ENCODE measurements at regions not wholly inside any gene's neighbourhood (a gene's known extent, or its start where the extent isn't known, plus 50 kb on each side); places are given as distances from the start of the nearest gene placed in this dataset.

DNA sequence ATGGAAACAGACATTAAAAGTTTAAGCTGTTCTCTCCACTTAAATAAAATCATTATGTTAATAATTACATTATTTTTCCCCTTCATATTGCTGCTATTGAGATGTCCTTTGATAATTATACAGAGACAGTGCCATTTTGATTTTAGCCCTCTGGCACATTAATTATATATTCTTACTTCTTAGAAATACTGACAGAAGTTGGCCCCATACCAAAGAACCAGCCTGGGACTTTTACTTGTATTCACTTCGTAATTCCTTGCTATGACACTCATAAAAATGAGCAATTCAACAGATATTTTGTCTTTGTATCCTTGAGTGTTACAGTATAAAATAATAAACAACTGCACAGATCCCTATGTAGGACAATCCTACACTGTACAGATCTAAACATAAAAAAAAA, 743.7 kb downstream of the TBC1D32 start:
- TF ChIP-seq, protein P1, sequence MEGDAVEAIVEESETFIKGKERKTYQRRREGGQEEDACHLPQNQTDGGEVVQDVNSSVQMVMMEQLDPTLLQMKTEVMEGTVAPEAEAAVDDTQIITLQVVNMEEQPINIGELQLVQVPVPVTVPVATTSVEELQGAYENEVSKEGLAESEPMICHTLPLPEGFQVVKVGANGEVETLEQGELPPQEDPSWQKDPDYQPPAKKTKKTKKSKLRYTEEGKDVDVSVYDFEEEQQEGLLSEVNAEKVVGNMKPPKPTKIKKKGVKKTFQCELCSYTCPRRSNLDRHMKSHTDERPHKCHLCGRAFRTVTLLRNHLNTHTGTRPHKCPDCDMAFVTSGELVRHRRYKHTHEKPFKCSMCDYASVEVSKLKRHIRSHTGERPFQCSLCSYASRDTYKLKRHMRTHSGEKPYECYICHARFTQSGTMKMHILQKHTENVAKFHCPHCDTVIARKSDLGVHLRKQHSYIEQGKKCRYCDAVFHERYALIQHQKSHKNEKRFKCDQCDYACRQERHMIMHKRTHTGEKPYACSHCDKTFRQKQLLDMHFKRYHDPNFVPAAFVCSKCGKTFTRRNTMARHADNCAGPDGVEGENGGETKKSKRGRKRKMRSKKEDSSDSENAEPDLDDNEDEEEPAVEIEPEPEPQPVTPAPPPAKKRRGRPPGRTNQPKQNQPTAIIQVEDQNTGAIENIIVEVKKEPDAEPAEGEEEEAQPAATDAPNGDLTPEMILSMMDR (IDR thresholded peaks at IDR 0.05; ENCODE audit: insufficient read depth, low read length, severe bottlenecking) = no peak
- H3K36me3 ChIP-seq (ENCODE audit: control insufficient read depth, insufficient read depth, low read length) = no peaks in the 10 kb centered on the region
- H3K27me3 ChIP-seq (ENCODE audit: control insufficient read depth, insufficient read depth, low read length) = no peaks in the 10 kb centered on the region
- FAIRE-seq (no peak), DNase-seq (ENCODE audit: low read depth) (no peak)
- H3K4me3 ChIP-seq (ENCODE audit: low read depth, low read length) = no peak overlapping the region

- no peaks in the 10 kb centered on the region for H3K36me3 ChIP-seq (ENCODE audit: control insufficient read depth, insufficient read depth, low read length)
- DNase-seq (ENCODE audit: low read depth) = no peak
- no peak for FAIRE-seq
- H3K4me3 ChIP-seq (ENCODE audit: low read depth, low read length) = no peak overlapping the region
- TF ChIP-seq, protein P1 (IDR thresholded peaks at IDR 0.05; ENCODE audit: insufficient read depth, low read length, severe bottlenecking) = no peak
- no peaks in the 10 kb centered on the region for H3K27me3 ChIP-seq (ENCODE audit: control insufficient read depth, insufficient read depth, low read length)
These were observed 745.9 kb downstream of the TBC1D32 start for GRCh38 chr6:120588424-120588823.

- TF ChIP-seq, protein P1 (IDR thresholded peaks at IDR 0.05; ENCODE audit: insufficient read depth, low read length, severe bottlenecking) = no peak
- H3K27me3 ChIP-seq (ENCODE audit: control insufficient read depth, insufficient read depth, low read length) = no peaks in the 10 kb centered on the region
- no peak overlapping the region for H3K4me3 ChIP-seq (ENCODE audit: low read depth, low read length)
- H3K36me3 ChIP-seq (ENCODE audit: control insufficient read depth, insufficient read depth, low read length) = no peaks in the 10 kb centered on the region
- FAIRE-seq = no peak
- DNase-seq (ENCODE audit: low read depth) = no peak
These were observed 746.9 kb downstream of the TBC1D32 start for GRCh38 chr6:120587381-120587780.

- FAIRE-seq (no peak), DNase-seq (ENCODE audit: low read depth) (no peak)
- TF ChIP-seq, protein P1 (IDR thresholded peaks at IDR 0.05; ENCODE audit: insufficient read depth, low read length, severe bottlenecking) = no peak
- H3K4me3 ChIP-seq (ENCODE audit: low read depth, low read length) = no peak overlapping the region
- no peaks in the 10 kb centered on the region for H3K27me3 ChIP-seq (ENCODE audit: control insufficient read depth, insufficient read depth, low read length)
- no peaks in the 10 kb centered on the region for H3K36me3 ChIP-seq (ENCODE audit: control insufficient read depth, insufficient read depth, low read length)
These were observed 750.0 kb downstream of the TBC1D32 start for GRCh38 chr6:120584111-120584760.

- no peak overlapping the region for H3K4me3 ChIP-seq (ENCODE audit: low read depth, low read length)
- DNase-seq (ENCODE audit: low read depth) (no peak), FAIRE-seq (no peak)
- no peaks in the 10 kb centered on the region for H3K36me3 ChIP-seq (ENCODE audit: control insufficient read depth, insufficient read depth, low read length)
- TF ChIP-seq, protein P1 (IDR thresholded peaks at IDR 0.05; ENCODE audit: insufficient read depth, low read length, severe bottlenecking) = no peak
- H3K27me3 ChIP-seq (ENCODE audit: control insufficient read depth, insufficient read depth, low read length) = no peaks in the 10 kb centered on the region
These were observed 758.2 kb downstream of the TBC1D32 start for GRCh38 chr6:120576061-120576460.

GRCh38 chr6:120569714-120570113, 764.6 kb downstream of the TBC1D32 start:
- DNase-seq (ENCODE audit: low read depth) = peak; percentile 24
- FAIRE-seq = no peak
- TF ChIP-seq, protein P1 (IDR thresholded peaks at IDR 0.05; ENCODE audit: insufficient read depth, low read length, severe bottlenecking) = no peak
- Histone ChIP-seq H3K27me3 (ENCODE audit: control insufficient read depth, insufficient read depth, low read length) (no peaks in the 10 kb centered on the region), H3K4me3 (ENCODE audit: low read depth, low read length) (no peak overlapping the region), H3K36me3 (ENCODE audit: control insufficient read depth, insufficient read depth, low read length) (no peaks in the 10 kb centered on the region)

Measured in bronchial epithelial cell (primary cell).